SK-N-SH treated with all-trans-retinoic acid at 6 μM for 48 hours (cell line): ENCODE measurements at regions not wholly inside any gene's neighbourhood (a gene's known extent, or its start where the extent isn't known, plus 50 kb on each side); places are given as distances from the start of the nearest gene placed in this dataset.

ENCODE experiments used
- ATAC-seq: fragments of 200-7000 bp; cut with Tn5 transposase; 3 replicates; pipeline ENCODE4 v1.9.1; 2020; ENCODE audit warnings: mild to moderate bottlenecking, moderate library complexity
- ARNTL ChIP-seq: fragments of 450-650 bp; formaldehyde crosslinking; IDR thresholded peaks from 2 replicates; pipeline ENCODE4 v1.5.0; 2020; ENCODE audit warnings: low read depth, mild to moderate bottlenecking, moderate library complexity, borderline replicate concordance
- BACH2 ChIP-seq: fragments of 250-450 bp; sonication (Bioruptor Pico); IDR thresholded peaks from 2 replicates; pipeline ENCODE4 v1.9.0; 2021; ENCODE audit warnings: mild to moderate bottlenecking, borderline replicate concordance
- CSDC2 ChIP-seq: fragments of 250-450 bp; sonication (Bioruptor Pico); IDR thresholded peaks from 2 replicates; pipeline ENCODE4 v1.5.0; 2020; ENCODE audit warnings: mild to moderate bottlenecking, moderate library complexity
- CSRNP3 ChIP-seq: fragments of 250-450 bp; sonication (Bioruptor Pico); IDR thresholded peaks from 2 replicates; pipeline ENCODE4 v1.5.1; 2021; ENCODE audit warnings: mild to moderate bottlenecking, moderate library complexity
- ISL1 ChIP-seq: fragments of 250-450 bp; sonication (Bioruptor Pico); IDR thresholded peaks from 2 replicates; pipeline ENCODE4 v2.1.2; 2022; ENCODE audit warnings: mild to moderate bottlenecking, moderate library complexity
- OSR1 ChIP-seq: fragments of 250-450 bp; sonication (Bioruptor Pico); IDR thresholded peaks from 2 replicates; pipeline ENCODE4 v1.8.0; 2022; ENCODE audit warnings: moderate library complexity, mild to moderate bottlenecking, inconsistent platforms
- PPARA ChIP-seq: fragments of 250-450 bp; sonication (Bioruptor Pico); IDR thresholded peaks from 2 replicates; pipeline ENCODE4 v1.5.0; 2020; ENCODE audit warnings: mild to moderate bottlenecking, borderline replicate concordance
- RARB ChIP-seq: fragments of 250-450 bp; sonication (Bioruptor Pico); IDR thresholded peaks from 2 replicates; pipeline ENCODE4 v1.8.0; 2021; ENCODE audit warnings: mild to moderate bottlenecking, moderate library complexity
- SNAI2 ChIP-seq: fragments of 250-450 bp; sonication (Bioruptor Pico); IDR thresholded peaks from 2 replicates; pipeline ENCODE4 v1.5.0; 2020; ENCODE audit warnings: mild to moderate bottlenecking, moderate library complexity
- TCF4 ChIP-seq: fragments of 250-450 bp; sonication (Bioruptor Pico); IDR thresholded peaks from 2 replicates; pipeline ENCODE4 v1.8.0; 2021; ENCODE audit warnings: mild to moderate bottlenecking, moderate library complexity, borderline replicate concordance
- TOX ChIP-seq: fragments of 250-450 bp; sonication (Bioruptor Pico); IDR thresholded peaks from 2 replicates; pipeline ENCODE4 v1.8.0; 2021; ENCODE audit warnings: mild to moderate bottlenecking, moderate library complexity, borderline replicate concordance
- TSHZ2 ChIP-seq: fragments of 250-450 bp; sonication (Bioruptor Pico); IDR thresholded peaks from 2 replicates; pipeline ENCODE4 v1.5.0; 2020; ENCODE audit warnings: mild to moderate bottlenecking, moderate library complexity
- ZC3H10 ChIP-seq: fragments of 250-450 bp; sonication (Bioruptor Pico); IDR thresholded peaks from 2 replicates; pipeline ENCODE4 v1.5.1; 2021; ENCODE audit warnings: mild to moderate bottlenecking, moderate library complexity
- ZFP3 ChIP-seq: fragments of 250-450 bp; sonication (Bioruptor Pico); IDR thresholded peaks from 2 replicates; pipeline ENCODE4 v1.5.0; 2020; ENCODE audit warnings: mild to moderate bottlenecking, moderate library complexity
- ZFP30 ChIP-seq: fragments of 450-650 bp; formaldehyde crosslinking; IDR thresholded peaks from 2 replicates; pipeline ENCODE4 v1.5.0; 2022; ENCODE audit warnings: mild to moderate bottlenecking, moderate library complexity
- ZNF565 ChIP-seq: fragments of 450-650 bp; formaldehyde crosslinking; conservative IDR thresholded peaks from 2 replicates; pipeline ENCODE4 v1.5.0; 2020; ENCODE audit warnings: low read depth, mild to moderate bottlenecking, moderate library complexity
- ZNF70 ChIP-seq: fragments of 450-650 bp; formaldehyde crosslinking; IDR thresholded peaks from 2 replicates; pipeline ENCODE4 v1.5.0; 2020; ENCODE audit warnings: mild to moderate bottlenecking, moderate library complexity
- ZNF8 ChIP-seq: fragments of 450-650 bp; formaldehyde crosslinking; IDR thresholded peaks from 2 replicates; pipeline ENCODE4 v1.5.0; 2020; ENCODE audit warnings: mild to moderate bottlenecking, moderate library complexity
- TF ChIP-seq, protein P1 (sequence below): fragments of 250-450 bp; sonication (Bioruptor Pico); IDR thresholded peaks from 2 replicates; pipeline ENCODE4 v1.8.0; 2021; ENCODE audit warnings: low read depth, mild to moderate bottlenecking, moderate library complexity, borderline replicate concordance
- TF ChIP-seq, protein P2 (sequence below): fragments of 250-450 bp; sonication (Bioruptor Pico); IDR thresholded peaks from 2 replicates; pipeline ENCODE4 v1.8.0; 2020; ENCODE audit warnings: mild to moderate bottlenecking, moderate library complexity, borderline replicate concordance
- TF ChIP-seq, protein P3 (sequence below): fragments of 250-450 bp; sonication (Bioruptor Pico); IDR thresholded peaks from 2 replicates; pipeline ENCODE4 v1.5.1; 2020; ENCODE audit warnings: low read depth, mild to moderate bottlenecking, moderate library complexity

GRCh38 chr3:73683706-73684105 is 59.0 kb upstream of the PDZRN3 start:
- ATAC-seq: no peak
- TF ChIP-seq, protein P1, sequence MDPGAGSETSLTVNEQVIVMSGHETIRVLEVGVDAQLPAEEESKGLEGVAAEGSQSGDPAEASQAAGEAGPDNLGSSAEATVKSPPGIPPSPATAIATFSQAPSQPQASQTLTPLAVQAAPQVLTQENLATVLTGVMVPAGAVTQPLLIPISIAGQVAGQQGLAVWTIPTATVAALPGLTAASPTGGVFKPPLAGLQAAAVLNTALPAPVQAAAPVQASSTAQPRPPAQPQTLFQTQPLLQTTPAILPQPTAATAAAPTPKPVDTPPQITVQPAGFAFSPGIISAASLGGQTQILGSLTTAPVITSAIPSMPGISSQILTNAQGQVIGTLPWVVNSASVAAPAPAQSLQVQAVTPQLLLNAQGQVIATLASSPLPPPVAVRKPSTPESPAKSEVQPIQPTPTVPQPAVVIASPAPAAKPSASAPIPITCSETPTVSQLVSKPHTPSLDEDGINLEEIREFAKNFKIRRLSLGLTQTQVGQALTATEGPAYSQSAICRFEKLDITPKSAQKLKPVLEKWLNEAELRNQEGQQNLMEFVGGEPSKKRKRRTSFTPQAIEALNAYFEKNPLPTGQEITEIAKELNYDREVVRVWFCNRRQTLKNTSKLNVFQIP: no peak
- no peak for TF ChIP-seq TCF4 (CRISPR knock-in tag)
- no peak for TF ChIP-seq TSHZ2 (CRISPR knock-in tag)
- TF ChIP-seq PPARA (CRISPR knock-in tag): no peak
- no peak for TF ChIP-seq CSDC2 (CRISPR knock-in tag)
- no peak for TF ChIP-seq ZNF8 (CRISPR knock-in tag)

DNA sequence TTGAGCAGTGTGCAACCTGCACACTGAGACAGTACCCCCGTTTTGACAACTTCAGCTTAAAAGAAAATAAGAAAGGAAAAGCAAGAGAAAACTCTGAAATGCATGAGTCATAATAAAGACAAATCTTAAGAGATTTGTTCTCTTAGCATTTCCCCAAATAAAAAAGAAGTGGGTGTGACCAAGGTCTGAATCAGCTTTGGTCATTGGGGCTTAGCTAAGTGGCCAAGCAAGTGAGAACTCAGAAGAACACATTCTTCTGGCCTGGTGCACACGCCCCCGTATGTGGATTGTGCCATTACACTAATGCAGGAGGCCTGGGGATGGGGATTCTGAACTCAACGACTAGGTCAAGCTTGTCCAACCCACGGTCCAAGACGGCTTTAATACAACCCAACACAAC is 56.9 kb upstream of the PDZRN3 start:
- TF ChIP-seq ZC3H10 (CRISPR knock-in tag) (no peak), BACH2 (CRISPR knock-in tag) (no peak), ZNF565 (no peak), ISL1 (no peak), ZFP3 (no peak), CSDC2 (CRISPR knock-in tag) (no peak), ZNF70 (CRISPR knock-in tag) (no peak), ZNF8 (CRISPR knock-in tag) (no peak), OSR1 (CRISPR knock-in tag) (no peak), TOX (CRISPR knock-in tag) (no peak), ARNTL (CRISPR knock-in tag) (no peak), ZFP30 (CRISPR knock-in tag) (no peak), TSHZ2 (CRISPR knock-in tag) (no peak), RARB (CRISPR knock-in tag) (no peak), CSRNP3 (CRISPR knock-in tag) (no peak), SNAI2 (no peak)
- TF ChIP-seq, protein P2, sequence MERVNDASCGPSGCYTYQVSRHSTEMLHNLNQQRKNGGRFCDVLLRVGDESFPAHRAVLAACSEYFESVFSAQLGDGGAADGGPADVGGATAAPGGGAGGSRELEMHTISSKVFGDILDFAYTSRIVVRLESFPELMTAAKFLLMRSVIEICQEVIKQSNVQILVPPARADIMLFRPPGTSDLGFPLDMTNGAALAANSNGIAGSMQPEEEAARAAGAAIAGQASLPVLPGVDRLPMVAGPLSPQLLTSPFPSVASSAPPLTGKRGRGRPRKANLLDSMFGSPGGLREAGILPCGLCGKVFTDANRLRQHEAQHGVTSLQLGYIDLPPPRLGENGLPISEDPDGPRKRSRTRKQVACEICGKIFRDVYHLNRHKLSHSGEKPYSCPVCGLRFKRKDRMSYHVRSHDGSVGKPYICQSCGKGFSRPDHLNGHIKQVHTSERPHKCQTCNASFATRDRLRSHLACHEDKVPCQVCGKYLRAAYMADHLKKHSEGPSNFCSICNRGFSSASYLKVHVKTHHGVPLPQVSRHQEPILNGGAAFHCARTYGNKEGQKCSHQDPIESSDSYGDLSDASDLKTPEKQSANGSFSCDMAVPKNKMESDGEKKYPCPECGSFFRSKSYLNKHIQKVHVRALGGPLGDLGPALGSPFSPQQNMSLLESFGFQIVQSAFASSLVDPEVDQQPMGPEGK (CRISPR knock-in tag): no peak
- TF ChIP-seq, protein P1: no peak
- TF ChIP-seq, protein P3, sequence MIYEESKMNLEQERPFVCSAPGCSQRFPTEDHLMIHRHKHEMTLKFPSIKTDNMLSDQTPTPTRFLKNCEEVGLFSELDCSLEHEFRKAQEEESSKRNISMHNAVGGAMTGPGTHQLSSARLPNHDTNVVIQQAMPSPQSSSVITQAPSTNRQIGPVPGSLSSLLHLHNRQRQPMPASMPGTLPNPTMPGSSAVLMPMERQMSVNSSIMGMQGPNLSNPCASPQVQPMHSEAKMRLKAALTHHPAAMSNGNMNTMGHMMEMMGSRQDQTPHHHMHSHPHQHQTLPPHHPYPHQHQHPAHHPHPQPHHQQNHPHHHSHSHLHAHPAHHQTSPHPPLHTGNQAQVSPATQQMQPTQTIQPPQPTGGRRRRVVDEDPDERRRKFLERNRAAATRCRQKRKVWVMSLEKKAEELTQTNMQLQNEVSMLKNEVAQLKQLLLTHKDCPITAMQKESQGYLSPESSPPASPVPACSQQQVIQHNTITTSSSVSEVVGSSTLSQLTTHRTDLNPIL (CRISPR knock-in tag): no peak
- TF ChIP-seq, all 23 proteins: peak for 0

More for the DNA sequence above, 56.9 kb upstream of the PDZRN3 start:
- peak; percentile 51 for ATAC-seq
